Lung microvascular endothelial cell (primary cell): ENCODE measurements at regions not wholly inside any gene's neighbourhood (a gene's known extent, or its start where the extent isn't known, plus 50 kb on each side); places are given as distances from the start of the nearest gene placed in this dataset.
"Not testable (repeated sequence)": the region's sequence is repeated elsewhere in the genome, so short reads cannot be mapped to it uniquely, and the experiment has no call there.

Experiments used
- DNase-seq, 2 donors: peaks; one replicate each; pipeline versions ENCODE4 v3.0.0 to v3.0.0-alpha.2; 2010; ENCODE audit warnings: low read depth in 2 of 2

DNA sequence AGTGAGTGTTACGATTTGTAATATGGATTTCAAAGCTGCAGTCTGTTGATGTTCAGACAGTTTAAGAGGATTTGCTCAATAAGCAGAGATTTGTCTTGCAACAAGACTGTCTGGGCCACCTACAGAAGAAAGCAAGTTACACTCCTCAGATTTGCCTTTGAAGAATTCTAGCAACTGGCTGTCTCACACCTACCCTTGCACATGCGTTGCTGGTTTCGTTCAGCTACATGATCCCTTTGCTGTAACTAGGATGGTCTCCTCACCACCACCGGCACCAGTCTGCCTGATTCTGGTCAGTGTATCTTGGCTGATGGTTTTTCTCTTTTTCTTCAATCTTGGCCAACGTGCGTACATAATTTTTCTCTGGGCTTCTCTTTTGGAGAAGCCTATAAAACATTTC lies 172.7 kb upstream of the LCORL start:
- no peak for DNase-seq

- DNase-seq, result no peak
These were observed 171.3 kb upstream of the LCORL start for GRCh38 chr4:18192901-18193300.

GRCh38 chr4:18185491-18185890 lies 163.9 kb upstream of the LCORL start:
- DNase-seq, result no peak

- no peak for DNase-seq
These were observed 159.3 kb upstream of the LCORL start for GRCh38 chr4:18180892-18181291.

GRCh38 chr4:18180122-18180521 lies 158.6 kb upstream of the LCORL start:
- DNase-seq, result no peak

GRCh38 chr4:18171896-18172295 lies 150.3 kb upstream of the LCORL start:
- DNase-seq, result no peak

DNA sequence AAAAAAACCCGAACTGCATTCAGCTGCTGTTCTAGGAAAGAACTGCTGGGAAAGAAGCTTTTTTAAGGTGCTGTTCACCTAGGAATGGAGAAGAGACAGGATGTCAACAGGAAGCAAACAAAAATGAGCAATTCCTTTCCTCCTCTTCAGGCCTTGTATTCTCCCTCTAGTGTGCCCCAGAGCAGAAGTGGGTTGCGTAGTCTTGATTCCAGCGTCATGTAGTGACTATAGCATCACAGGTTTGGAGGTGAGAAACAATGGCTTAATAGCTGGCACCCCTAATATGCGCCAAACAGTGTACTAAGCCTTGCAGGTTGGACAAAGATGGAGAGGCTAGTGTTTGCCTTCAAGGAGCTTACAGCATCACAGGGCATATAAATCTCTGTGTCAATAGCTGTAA lies 146.3 kb upstream of the LCORL start:
- no peak for DNase-seq

GRCh38 chr4:18166925-18167324 lies 145.4 kb upstream of the LCORL start:
- no peak for DNase-seq

DNA sequence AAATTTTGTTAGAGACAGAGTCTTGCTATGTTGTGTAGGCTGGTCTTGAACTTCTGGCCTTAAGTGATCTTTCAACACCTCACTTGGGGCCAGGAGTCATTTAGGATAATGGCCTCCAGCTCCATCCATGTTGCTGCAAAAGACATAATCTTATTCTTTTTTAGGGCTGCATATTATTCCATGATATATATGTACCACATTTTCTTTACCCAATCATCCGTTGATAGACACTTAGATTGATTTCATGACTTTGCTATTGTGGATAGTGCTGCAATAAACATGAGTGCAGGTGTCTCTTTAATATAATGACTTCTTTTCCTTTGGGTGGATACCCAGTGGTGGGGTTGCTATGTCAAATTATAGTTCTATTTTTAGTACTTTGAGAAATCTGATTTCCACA lies 140.9 kb upstream of the LCORL start:
- no peak for DNase-seq

- not testable (repeated sequence) for DNase-seq
These were observed 137.8 kb upstream of the LCORL start for GRCh38 chr4:18159117-18159912.

- no peak for DNase-seq
These were observed 133.8 kb upstream of the LCORL start for GRCh38 chr4:18155067-18156041.

GRCh38 chr4:18138076-18138665 lies 116.6 kb upstream of the LCORL start:
- DNase-seq, result no peak

- DNase-seq, result no peak
These were observed 112.6 kb upstream of the LCORL start for GRCh38 chr4:18134111-18134510.

DNA sequence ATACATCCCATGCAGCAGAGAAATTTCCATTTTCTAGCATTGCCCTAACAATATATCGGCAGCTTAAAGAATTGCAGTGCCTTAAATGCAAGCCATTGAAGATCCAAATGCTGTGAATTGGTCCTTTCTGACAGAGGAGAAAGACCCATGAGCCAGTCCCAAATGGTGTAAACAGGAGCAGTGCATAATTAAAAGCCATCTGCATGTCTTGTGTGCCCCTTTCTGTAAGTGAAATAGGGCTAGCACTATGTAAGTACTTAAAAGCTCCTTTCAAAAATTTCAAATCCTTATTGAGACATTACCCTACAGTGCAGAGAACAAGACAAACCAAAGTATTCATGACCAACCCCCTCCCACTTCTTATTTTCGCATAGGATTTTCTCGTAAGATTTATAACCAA lies 108.7 kb upstream of the LCORL start:
- DNase-seq, result no peak

DNA sequence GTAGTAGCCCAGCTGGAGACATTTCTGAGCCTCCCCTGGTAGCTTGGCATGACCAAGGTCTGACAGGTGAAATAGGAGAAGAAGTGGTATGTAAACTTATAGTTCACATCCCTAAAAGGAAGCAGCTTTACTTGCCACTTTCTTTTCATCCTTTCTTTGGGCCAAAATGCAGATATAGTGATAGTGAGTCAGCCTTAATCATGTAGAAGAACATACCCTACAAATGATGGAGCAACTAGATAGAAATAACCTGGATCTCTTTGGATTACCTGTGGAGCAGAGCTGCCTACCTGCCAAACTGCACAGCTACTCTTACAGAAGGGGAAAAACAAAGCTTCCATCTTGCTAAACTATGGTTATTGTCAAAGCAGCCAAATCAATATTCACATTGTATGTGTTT lies 106.7 kb upstream of the LCORL start:
- no peak for DNase-seq

GRCh38 chr4:18127030-18127429 lies 105.5 kb upstream of the LCORL start:
- DNase-seq, result no peak

- DNase-seq, result no peak
These were observed 92.3 kb upstream of the LCORL start for GRCh38 chr4:18113710-18114331.

- no peak for DNase-seq
These were observed 89.5 kb upstream of the LCORL start for GRCh38 chr4:18111081-18111480.

DNA sequence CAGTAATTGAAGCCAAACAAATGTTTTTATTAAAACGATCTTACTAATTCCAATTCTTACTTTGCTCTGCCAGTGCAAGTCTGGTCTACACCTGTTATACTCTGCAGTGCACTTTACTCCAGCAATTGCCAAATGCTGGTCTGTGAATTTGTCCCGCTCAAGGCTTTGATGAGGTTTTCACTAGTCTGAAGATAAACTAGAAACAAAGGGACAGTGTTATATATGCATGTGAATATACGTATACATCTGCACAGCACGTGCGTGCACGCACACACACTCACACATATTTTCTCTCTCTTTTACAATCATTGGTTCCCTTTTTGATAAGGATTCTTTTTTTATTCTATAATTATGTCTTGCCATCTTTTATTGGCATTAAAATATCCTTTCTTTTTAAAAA lies 88.5 kb upstream of the LCORL start:
- DNase-seq, result peak in 1 of 2 donors; percentile 25

- peak in 1 of 2 donors; percentile 61 for DNase-seq
These were observed 88.1 kb upstream of the LCORL start for GRCh38 chr4:18109676-18110075.

DNA sequence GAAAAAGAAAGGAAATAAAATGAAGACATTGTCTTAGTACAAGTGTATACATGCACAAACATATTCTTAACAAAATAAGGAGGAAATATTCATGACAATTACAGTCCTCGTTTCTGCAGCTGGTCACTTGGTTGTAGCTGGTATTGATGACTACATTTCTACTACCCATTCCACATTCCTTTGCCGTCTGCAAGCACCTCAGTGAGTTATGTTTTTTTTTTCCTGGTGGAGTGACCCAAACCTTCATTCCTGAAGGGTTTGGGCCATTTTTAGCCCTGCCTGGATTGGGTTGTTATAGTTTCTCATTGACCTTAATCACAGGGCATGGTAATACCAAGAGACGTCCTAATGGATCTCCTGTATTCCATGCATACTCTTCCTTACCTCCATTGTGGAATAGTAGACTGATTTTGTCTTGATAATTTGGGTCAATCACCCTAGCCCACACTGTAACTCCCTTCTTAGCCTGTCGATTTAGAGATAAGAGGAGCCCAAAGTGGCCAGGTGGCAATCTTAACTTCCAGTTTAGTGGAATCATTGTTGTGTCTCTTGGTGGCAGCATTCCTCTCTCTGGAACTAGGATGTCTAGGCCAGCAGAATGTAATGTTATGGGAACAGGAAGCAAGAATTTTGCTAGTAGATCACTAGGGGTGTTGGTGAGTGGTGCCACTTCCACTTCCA lies 86.4 kb upstream of the LCORL start:
- DNase-seq, result not testable (repeated sequence)
